Spleen (tissue), 7 donors: ENCODE measurements at regions not wholly inside any gene's neighbourhood (a gene's known extent, or its start where the extent isn't known, plus 50 kb on each side); places are given as distances from the start of the nearest gene placed in this dataset.

Source experiments
- POLR2AphosphoS5 ChIP-seq, 3 donors: sonication (generic); formaldehyde crosslinking; IDR thresholded peaks; one replicate each; pipeline ENCODE4 v1.5.1; 2017; ENCODE audit warnings: antibody characterized with exemption in 3 of 3
- TF ChIP-seq, protein P1 (sequence below), 11 experiments: fragments of 200-600 bp in 7 of 11; fragments of 450-650 bp in 4 of 11; sonication (generic) in 4 of 11; IDR thresholded peaks in 8 of 11; conservative IDR thresholded peaks in 3 of 11; 1 replicate in 7 of 11; 2 replicates in 4 of 11; pipeline versions ENCODE4 v1.4.0 to v1.8.0; 2016 to 2021; ENCODE audit warnings: antibody characterized with exemption in 11 of 11, inconsistent platforms in 4 of 11, mild to moderate bottlenecking in 1 of 11
- donor health status: DM: no; HTN: no; CAD: no; lungs with moderate emphysema.
- donor health status: DM: no; HTN: no; CAD: no.
- donor health status: DM: no; HTN: no; CAD: no.

GRCh38 chr1:37244815-37245214 lies 210.5 kb upstream of the GRIK3 start:
- TF ChIP-seq, protein P1, sequence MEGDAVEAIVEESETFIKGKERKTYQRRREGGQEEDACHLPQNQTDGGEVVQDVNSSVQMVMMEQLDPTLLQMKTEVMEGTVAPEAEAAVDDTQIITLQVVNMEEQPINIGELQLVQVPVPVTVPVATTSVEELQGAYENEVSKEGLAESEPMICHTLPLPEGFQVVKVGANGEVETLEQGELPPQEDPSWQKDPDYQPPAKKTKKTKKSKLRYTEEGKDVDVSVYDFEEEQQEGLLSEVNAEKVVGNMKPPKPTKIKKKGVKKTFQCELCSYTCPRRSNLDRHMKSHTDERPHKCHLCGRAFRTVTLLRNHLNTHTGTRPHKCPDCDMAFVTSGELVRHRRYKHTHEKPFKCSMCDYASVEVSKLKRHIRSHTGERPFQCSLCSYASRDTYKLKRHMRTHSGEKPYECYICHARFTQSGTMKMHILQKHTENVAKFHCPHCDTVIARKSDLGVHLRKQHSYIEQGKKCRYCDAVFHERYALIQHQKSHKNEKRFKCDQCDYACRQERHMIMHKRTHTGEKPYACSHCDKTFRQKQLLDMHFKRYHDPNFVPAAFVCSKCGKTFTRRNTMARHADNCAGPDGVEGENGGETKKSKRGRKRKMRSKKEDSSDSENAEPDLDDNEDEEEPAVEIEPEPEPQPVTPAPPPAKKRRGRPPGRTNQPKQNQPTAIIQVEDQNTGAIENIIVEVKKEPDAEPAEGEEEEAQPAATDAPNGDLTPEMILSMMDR (IDR thresholded peaks at IDR 0.05 in 8 of 11, conservative IDR thresholded peaks at IDR 0.05 in 3 of 11): no peak
- no peak for TF ChIP-seq POLR2AphosphoS5 (IDR thresholded peaks at IDR 0.05)
